T47D (cell line): ENCODE measurements at regions not wholly inside any gene's neighbourhood (a gene's known extent, or its start where the extent isn't known, plus 50 kb on each side); places are given as distances from the start of the nearest gene placed in this dataset.
A peak's percentile ranks its signal among the peaks of the same experiment; 100 is the strongest.

Experiments used
- DNase-seq, 2 experiments: peaks; one replicate each; pipeline versions ENCODE4 v3.0.0 to v3.0.0-alpha.2; 2011 to 2012; ENCODE audit warnings: low read depth in 1 of 2, low spot score in 1 of 2
- JUND ChIP-seq: IDR thresholded peaks from 2 replicates; pipeline ENCODE4 v1.6.1; 2012; ENCODE audit warnings: low read depth
- in situ Hi-C: cut with HindIII; loops from 2 replicates; pipeline ENCODE4 v1.10.0; 2016; ENCODE audit warnings: low sequenced_read_pairs, low pct_unique_long_range_greater_than_20kb

- no peak for DNase-seq
- in situ Hi-C loops = no loop called here
- TF ChIP-seq JUND = no peak
These were observed 68.8 kb upstream of the BCOR start for GRCh38 chrX:40166582-40166981.

- in situ Hi-C loops = no loop called here
- TF ChIP-seq JUND = no peak
- no peak for DNase-seq
These were observed 68.1 kb upstream of the BCOR start for GRCh38 chrX:40165861-40166260.

GRCh38 chrX:40165206-40165605 is 67.4 kb upstream of the BCOR start:
- no peak for TF ChIP-seq JUND
- in situ Hi-C loops = no loop called here
- no peak for DNase-seq

DNA sequence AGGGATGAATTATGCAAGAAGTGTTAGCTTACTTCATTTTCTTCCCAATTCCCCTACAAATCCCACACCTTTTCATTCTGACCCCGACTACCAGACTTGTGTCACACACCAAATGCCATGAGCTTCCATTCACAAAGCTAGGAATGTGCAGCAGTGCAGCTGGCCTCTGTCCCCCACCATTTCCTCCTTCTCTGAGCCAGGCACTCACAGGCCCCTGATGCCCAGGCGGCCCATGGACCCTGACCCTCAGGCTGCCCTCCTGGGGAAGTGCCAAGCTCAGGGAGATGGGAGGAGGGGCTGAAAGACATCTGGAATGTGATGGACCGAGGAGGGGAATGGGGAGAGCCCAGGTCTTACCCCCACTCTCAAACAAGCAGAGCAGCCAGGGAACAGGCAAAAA is 67.0 kb upstream of the BCOR start:
- in situ Hi-C loops = no loop called here
- no peak for TF ChIP-seq JUND
- no peak for DNase-seq

GRCh38 chrX:40158036-40158706 is 60.4 kb upstream of the BCOR start:
- no peak for TF ChIP-seq JUND
- in situ Hi-C loops = no loop called here
- peak in 1 of 2 experiments; percentile 79 for DNase-seq

- in situ Hi-C loops = no loop called here
- TF ChIP-seq JUND = no peak
- no peak for DNase-seq
These were observed 59.7 kb upstream of the BCOR start for GRCh38 chrX:40157228-40158035.

GRCh38 chrX:40156470-40157227 is 58.9 kb upstream of the BCOR start:
- in situ Hi-C loops = no loop called here
- no peak for DNase-seq
- TF ChIP-seq JUND = no peak

GRCh38 chrX:40155589-40156469 is 58.1 kb upstream of the BCOR start:
- no peak for DNase-seq
- no peak for TF ChIP-seq JUND
- in situ Hi-C loops = no loop called here

- in situ Hi-C loops = no loop called here
- DNase-seq = peak in 1 of 2 experiments; percentile 55
- TF ChIP-seq JUND = no peak
These were observed 57.3 kb upstream of the BCOR start for GRCh38 chrX:40154853-40155588.

DNA sequence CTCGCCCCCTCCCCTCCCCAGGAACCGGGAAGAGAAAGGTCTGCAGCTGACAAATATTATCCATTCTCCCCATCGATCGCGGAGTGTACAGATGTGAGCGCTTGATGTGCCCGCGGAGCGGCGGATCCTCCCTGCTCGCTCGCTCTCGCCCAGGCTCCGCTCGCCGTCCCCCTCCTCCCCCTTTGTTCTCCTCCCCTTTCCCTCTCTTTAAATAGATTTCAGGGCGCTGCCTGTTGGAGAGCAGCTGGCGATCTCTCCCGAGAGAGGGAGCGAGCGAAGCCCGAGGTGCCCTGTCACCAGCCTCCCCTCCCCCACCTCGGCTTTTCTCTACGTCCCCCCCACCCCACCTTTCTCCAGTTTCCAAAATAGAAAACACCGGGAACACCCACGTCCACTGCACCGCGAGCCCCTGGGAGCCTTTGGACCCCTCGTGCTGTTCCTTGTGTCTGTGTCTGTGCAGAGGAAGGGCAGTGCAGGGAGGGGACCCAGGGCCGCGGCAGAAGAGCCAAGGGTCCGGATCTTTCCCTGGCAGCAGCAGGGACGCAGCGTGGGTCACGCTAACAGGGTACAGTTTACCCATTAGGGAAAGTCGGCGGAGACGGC is 56.6 kb upstream of the BCOR start:
- in situ Hi-C loops = no loop called here
- no peak for TF ChIP-seq JUND
- peak in 1 of 2 experiments; percentile 60 for DNase-seq
